Activated CD4-positive, CD25-positive, alpha-beta regulatory T cell treated with anti-CD3 and anti-CD28 coated beads, Interleukin-2, amount 50 U/mL, for 72 hours (primary cell): ENCODE measurements at regions not wholly inside any gene's neighbourhood (a gene's known extent, or its start where the extent isn't known, plus 50 kb on each side); places are given as distances from the start of the nearest gene placed in this dataset.

ENCODE experiments used
- DNase-seq: peaks from one replicate; pipeline ENCODE4 v3.0.0; 2021

DNA sequence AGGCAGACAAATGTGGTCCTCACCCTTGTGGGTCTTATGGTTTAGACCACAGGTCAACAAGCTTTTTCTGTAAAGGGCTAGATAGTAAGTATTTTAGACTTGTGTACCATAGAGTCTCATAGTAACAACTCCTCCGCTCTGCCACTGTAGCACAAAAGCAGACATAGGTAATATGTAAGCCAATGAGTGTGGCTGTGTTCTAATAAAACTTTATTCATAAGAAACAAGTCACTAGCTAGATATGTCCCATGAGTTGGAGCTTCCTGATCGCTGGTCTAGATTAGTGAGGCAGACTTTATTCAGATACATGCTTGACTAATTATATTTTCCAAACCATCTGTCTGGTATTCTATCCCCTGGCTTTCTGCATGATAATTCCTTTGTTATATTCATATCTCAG is 196.4 kb upstream of the TSHZ2 start:
- no peak for DNase-seq

DNA sequence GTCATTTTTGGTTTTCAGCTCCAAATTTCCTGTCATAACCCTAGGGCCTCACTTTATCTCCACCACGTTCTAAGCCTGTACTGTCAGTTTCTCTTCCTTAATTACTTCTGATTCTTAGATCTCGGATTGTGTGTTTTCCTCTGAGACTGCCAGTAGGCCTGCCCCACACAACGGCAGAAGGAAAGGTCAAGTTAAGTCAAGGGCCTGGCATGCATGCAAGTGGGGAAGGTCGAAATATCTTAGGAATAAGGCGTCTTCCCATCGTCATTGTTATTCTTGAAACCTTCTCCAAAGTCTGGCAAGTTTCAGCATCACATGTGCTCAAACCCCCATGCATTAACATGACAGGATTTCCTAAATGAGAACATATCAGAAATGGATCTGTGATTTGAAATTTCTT is 203.5 kb upstream of the TSHZ2 start:
- DNase-seq = no peak

DNA sequence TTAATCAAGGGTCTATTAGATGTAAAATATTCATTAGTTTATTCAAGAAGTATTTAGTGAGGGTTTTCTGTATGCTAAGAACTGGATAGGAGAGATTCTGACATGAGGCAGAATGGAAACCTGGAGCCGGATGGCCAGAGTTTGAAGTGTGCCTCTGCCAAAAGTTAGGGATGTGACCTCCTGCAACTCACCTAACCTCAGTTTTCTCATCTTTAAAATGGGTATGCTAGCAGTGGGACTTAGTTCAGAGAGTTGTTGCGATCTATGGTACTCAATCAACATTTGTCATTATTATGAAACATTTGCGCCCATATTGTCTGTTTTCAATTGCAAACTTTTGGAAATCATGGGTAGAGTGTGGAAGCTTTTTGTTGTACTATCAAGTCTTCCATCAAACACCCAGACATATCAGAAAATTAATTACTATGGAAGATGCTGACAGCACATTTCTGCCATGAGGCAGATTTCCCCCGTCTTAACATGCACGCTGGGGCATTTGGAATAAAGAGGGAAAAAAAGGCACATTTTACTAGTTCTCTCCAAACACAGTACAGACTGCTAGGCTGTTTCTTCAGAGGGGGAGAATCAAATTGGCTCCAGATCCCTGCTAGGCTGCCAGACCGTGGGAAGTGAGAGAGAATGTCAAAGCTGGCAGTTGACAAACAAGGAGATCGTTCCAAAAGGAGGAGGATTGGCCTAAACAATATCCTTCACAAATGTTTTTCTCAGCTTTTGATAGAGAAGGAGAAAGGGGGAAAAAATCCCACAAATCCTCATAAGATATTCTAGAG is 205.3 kb upstream of the TSHZ2 start:
- DNase-seq = no peak

DNA sequence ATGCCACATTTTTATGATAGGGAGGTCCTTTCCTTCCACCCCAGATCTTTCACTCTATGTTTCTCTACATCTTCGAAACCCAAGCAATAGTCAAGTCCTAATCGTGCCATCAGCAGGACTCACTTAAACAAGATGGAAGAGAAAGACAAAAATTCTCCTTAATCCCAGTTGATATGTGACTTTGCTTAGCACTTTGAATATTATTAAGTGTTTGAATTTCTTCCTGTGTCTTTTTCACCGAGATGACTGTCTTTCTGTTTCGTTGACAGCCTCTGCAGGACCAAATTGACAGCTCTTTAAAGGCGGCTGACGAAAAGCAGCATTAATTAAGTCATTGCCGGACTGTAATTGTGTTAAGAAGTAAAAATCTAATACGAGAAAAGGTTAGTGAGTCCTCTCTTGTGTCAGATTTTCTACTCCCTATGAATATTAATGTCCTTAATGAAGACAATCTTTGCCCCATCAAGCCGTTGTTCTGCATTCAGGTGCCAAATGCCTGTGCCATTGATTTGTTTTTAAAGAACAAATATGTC is 208.8 kb upstream of the TSHZ2 start:
- DNase-seq = no peak

DNA sequence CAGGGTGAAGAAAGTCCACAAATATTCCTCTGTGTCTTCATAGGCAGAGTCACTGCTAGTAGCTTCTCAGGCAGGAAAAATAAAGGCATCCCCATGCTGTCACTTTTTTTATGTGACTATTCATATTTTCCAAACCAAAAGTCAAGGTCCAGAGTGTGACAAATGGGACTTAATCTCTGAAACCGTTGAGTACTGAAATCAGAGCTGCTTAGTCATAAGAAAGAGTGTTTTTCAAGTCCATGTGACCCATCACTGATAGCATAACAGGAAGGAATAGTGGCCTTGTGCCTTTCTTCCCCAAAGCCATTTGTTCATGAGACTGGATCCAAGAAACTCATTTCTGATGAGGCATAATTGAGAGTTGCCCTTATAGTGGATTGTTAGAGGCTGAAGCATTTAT is 210.3 kb upstream of the TSHZ2 start:
- no peak for DNase-seq

DNA sequence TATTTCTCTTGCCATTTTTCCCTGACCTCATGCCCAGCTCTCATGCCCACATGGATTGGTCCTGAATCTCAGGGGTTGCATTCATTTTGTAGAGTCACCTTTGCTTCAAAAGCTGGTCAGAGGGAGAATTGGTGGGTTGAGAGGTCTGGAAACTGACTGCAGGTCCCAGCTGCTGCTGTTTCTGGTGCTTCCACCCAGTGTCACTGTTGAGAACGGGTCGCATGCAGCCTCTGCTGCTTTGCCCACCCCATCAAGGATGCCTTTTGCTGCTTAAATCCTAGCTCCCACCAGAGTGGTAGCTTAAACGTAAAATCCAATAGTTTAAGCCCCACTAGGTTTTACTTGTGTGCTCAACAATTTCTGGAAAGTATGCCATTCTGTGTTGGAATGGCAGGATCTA is 211.4 kb upstream of the TSHZ2 start:
- DNase-seq = no peak

DNA sequence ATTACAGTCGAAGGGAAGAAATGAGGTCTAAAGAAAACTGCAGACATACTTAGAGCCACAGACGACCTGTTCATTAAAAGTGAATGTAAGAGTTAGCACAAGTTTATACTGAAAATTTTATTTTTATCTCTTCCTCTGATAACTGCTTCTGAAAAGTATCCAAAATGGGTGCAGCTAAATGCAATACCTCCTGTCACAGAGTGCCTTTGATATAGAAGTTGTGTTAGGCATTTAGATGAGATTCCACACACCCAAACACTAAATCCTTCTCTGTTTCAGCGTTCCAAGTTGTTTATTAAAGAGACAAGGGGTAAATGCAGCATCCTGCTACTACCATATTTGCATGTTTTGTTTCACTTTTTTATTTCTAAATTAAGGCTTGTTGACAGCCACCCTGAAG is 214.7 kb upstream of the TSHZ2 start:
- no peak for DNase-seq

DNA sequence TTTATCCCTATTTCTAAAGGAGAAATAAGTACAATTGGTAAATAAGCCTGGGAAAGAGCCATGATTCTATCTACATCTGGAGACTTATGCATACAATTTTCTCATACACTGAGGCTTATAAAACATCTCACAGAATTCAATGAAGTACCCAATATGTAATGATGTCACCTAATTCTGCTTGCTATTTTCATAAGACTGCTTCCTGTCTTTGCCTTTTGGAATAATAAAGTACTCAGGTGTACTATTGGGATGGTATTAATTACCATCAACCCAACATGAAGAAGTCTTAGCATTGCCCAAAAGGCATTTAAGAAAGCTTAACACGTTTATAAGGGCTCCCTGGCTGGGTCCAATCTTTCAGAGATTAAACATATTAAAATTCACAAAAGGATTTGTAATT is 216.4 kb upstream of the TSHZ2 start:
- no peak for DNase-seq

DNA sequence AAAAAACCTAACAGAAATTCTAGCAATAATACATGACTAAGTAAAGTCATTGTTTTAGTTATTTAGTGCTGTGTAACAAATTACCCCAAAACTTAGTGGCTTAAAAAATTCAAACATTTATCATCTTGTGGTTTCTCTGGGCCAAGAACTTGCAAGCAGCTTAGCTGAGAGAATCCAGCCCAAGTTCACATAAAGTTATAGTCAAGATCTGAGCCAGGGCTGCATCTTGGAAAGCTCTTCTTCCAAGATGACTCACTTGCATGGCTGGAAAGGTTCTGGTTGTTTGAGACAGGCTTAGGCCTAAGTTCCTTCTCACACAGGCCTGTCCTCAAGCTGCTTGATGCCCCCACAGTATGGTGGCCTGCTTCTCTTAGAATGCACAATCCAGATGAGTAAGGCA is 217.8 kb upstream of the TSHZ2 start:
- no peak for DNase-seq

DNA sequence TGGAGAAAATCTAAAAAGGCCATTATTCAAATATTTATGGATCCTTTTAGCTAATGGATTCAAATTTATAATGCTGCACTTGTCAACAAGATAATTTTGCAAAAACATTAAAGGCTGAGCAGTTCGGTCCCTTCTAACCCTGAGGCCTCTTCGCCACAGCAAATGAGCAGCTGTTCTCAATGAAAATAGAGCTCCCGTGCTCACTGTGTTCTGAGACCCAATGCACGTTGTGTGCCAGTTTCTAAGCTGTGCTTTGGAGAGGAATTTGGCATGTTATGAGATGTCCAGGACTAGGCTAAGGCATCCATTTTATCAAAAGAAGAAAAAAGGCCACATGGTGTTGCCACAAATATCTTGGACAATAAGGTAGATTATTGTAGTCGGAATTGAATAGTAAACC is 220.1 kb upstream of the TSHZ2 start:
- no peak for DNase-seq

DNA sequence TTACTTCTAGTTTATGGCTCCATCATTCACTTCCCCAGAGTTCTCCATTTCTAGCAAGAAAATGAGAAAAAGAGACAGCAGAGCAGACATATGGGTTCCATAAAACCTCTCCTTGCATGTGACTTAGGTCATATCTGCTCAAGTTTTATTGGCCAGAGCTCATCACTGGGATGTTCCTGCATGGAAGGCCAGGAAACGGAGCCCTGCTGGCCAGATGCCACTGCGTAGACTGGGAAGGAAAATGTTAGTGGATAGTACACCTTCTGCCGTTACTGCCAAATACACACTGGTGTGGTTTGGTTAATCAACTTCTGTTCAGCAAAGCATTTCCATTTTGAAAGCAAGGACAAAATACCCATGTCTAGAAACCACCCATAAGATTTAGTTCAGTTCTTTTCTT is 220.6 kb upstream of the TSHZ2 start:
- DNase-seq = no peak

DNA sequence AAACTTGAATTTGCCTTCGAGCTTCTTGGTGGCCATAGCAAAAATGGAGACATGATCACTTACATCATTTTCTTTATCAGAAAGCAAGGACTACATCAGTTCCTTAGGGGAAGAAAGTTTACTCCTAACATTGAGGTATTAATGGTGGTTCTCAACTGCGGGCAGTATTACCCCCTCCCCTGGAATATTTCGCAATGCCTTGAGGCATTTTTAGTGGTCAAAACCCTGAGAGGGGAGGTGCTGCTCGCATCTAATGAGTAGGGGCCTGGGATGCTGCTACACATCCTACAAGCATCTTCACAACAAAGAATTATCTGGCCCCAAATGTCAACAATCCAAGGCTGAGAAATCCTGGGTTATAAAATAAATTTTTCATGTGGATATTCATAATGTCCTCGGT is 222.2 kb upstream of the TSHZ2 start:
- DNase-seq = no peak

DNA sequence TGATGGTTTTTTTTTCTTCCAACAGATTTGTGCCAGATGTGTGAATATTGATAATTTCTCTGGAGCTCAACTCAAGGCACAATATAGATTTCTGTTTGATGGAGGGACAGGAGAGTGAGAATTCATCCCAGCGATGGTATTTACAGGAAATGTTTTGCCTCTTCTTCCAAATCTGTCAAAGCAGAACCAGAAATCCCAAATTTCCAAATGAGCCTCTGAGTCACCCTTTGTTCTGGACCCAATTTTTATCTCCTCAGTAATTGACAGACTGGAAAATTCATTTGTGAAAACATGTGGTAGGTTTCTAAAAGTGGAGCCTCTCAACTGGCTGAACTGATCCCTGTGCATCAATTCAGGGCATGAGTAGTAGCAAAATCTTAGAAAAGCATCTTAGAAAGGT is 223.2 kb upstream of the TSHZ2 start:
- DNase-seq = no peak

DNA sequence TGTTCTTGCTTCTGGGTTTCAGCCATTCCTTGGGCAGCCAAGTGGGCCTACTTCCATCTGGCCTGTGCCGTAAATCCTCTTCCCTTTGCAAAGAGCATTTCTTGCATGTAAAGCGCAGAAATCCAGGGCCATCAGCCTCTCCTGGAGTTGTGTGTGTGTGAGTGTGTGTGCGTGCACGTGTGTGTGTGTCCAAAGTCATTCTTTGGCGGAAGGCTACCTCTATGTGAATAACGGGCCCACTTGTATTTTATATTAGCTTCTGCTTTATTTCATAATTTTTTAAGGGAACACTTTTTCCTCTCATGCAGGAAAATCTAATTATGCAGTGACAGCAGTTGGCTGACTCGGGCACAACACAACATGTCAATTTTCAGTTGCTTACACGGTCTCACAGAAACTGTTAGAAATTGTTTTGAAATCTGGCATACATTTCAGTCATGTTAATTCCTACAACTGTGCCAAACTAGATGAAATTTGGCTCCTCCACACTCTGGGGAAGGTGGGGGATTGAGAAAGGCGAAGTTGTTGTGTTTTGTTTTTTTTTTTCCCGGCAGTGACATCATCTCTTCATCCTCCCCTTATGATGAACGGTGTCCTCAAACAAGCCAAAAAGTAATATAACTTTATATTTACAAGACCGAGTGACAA is 223.7 kb upstream of the TSHZ2 start:
- no peak for DNase-seq

DNA sequence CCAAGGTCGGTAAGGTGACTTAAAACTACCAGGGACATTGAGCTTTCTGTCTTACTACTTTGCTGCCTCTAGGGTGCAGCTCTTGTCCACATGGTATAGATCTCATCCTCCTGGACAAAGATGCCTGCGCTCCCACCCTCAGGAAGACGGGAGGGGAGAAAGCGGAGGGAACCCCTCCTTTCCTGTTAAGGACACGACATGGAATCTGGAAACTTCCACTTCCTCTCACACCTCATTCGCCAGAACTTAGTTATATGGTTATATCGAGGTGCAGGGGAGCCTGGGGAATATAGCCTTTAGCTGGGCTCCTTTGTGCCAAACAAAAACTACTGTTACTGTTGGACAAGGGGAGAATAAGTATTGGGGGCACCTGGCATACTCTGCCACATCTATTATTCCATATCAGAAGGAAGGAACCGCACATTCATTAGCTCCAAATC is 224.3 kb upstream of the TSHZ2 start:
- DNase-seq = no peak

DNA sequence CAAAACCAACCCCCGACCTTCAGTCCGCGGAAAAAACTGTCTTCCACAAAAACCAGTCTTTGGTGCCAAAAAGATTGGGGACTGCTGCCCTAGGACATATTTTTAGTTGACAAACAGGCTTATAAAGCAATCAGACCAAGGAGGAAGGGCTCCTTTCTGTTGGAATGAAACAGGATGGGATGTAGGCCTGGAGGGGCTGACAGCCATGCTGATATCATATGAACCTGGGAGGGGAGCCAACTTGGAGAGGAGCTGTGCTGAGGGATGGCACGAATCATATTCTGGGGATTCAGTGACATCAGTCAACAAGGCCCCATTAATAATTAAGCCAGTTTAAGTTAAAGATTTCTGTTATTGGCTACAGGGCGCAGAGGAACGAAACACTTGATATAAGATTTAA is 225.4 kb upstream of the TSHZ2 start:
- no peak for DNase-seq

DNA sequence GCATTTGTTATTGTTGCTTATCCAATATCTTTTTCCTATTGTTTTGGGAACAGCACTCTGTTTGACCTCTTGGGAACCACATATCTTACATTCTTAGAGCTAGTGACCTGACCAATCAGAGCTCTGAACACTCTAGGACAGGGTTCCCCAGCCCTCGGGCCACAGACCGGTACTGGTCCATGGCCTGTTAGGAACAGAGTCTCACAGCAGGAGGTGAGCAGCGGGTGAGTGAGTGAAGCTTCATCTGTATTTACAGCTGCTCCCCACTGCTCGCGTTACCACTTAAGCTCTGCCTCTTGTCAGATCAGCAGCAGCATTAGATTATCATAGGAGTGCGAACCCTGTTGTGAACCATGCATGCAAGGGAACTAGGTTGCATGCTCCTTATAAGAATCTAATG is 226.0 kb upstream of the TSHZ2 start:
- DNase-seq = no peak

DNA sequence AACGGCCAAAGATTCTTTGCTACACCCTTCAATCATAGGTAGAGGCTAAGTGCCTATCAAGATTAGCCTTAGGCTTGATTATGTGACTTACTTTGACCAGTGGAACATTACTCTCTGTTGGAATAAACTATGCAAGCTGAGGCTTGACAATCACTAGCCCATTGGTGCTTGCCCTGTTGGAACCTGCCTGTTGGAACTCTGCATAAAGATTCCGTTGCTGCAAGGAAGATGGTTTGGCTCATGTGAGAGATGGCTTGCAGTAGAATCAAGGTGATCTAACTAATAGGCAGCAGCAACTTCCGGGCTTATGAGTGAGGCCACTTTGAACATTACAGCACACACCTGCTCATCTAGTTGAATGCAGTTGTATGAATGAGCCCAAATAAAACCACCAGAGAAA is 227.7 kb upstream of the TSHZ2 start:
- DNase-seq = no peak

DNA sequence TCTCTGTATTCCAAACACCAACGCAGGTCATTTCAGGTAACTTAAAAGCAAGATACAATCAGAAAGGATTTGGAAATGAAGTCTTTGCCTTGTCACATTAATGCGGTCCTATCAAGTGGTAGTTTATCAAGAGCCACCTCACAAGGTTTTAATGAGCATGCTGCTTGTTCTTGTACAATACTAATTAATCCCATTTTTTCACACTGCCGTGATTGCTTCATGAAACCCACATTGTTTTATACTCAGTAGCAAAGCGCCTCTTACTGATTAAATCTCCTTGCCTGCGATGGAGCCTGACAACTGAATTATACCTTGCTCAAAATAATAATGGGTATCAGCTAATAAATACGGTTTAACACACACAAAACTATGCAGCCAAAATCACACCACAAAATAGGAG is 234.1 kb upstream of the TSHZ2 start:
- DNase-seq = no peak

DNA sequence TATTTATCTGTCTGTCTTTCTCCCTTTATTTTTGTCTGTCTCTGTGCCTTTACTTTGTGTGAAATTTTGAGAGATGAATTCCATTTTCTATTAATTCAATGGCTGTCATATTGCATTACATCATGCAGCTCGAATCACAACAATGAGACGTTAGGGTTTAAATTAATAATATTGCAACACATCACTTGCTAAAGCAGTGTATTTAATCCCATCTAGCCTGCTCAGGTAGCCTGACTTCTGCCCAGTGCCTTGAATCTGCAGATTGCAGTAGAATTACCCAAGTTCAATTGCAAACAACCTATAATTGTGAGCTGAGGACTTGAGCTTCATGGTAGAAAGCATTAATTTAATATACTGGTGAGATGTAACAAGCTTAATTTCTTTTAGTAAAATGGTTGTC is 235.7 kb upstream of the TSHZ2 start:
- no peak for DNase-seq

DNA sequence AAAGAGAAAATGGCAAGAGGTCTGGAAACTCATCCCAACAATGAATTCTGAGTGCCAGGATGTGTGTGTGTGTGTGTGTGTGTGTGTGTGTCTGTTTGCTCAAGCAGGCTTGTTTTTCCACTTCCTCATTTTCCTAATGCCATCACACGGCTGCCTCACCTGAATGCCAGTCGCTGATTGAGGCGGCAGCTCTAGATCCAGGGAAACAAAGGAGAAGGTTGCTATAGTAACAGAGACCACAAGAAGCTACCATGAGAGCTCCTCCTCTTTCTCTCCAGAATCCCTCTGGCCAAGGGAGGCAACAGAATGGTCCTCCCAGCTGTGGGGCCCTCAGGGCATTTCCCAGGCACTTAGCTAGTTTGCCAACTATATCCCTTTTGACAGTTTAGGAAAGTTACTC is 241.1 kb upstream of the TSHZ2 start:
- no peak for DNase-seq

DNA sequence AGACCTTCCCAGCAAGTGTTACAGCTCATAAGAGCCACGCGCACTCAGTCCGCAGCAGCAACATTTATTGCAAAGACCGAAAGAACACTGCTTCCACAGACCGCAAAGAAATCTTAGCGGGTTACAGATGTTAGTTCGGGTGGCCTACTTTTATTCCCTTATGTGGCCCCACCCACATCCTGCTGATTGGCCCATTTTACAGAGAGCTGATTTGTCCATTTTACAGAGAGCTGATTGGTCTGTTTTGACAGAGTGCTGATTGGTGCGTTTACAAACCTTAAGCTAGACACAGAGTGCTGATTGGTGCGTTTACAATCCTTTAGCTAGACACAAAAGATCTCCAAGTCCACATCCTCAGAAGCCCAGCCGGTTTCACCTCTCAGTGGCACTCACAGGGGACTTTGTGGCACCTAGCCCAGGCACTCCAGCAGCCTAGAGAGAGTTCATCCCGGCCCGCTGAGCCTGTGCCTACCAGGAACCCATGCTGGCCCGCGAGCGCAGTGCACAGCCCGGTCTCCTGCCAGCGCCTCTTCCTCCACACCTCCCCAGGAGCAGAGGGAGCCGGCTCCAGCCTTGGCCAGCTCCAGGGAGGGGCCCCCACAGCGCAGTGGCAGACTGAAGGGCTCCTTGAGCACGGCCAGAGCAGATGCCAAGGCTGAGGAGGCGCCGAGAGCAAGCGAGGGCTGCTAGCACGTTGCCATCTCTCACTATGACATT is 244.3 kb upstream of the TSHZ2 start:
- no peak for DNase-seq

DNA sequence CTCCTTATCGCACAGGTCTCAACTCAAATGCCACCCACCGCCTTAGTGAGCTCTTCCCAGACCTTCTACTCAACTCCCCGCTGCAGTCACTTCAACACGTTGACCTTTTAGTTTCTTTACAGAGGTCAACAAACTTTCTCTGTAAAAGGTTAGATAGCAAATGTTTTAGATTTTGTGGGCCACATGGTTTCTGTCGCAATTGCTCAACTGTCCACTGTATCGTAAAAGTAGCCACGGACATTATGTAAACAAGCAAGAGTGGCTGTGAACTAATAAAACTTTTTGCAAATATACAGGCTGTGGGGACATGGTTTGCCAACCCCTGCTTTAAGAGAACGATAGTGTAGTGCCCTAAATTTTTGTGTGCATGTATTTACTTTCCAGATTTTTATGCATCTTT is 247.6 kb upstream of the TSHZ2 start:
- DNase-seq = no peak
